GM12891 (cell line): ENCODE measurements at regions not wholly inside any gene's neighbourhood (a gene's known extent, or its start where the extent isn't known, plus 50 kb on each side); places are given as distances from the start of the nearest gene placed in this dataset.

Experiments used
- POLR2A ChIP-seq: IDR thresholded peaks from 2 replicates; pipeline ENCODE4 v1.6.1; 2011; ENCODE audit warnings: low read depth, low read length, control low read depth
- POLR2AphosphoS5 ChIP-seq: IDR thresholded peaks from 2 replicates; pipeline ENCODE4 v1.6.1; 2011; ENCODE audit warnings: low read depth, low read length, control low read depth
- POU2F2 ChIP-seq: IDR thresholded peaks from 2 replicates; pipeline ENCODE4 v1.6.1; 2011; ENCODE audit warnings: low read depth, mild to moderate bottlenecking, control low read depth, low read length, moderate library complexity
- SPI1 ChIP-seq: IDR thresholded peaks from 2 replicates; pipeline ENCODE4 v1.6.1; 2011; ENCODE audit warnings: low read depth, low read length, control low read depth

- TF ChIP-seq POLR2A (no peak), SPI1 (no peak), POLR2AphosphoS5 (no peak), POU2F2 (no peak)
Observed at GRCh38 chr12:66048835-66049537, 81.6 kb downstream of the LLPH start.
